GM23338 (cell line): ENCODE measurements at regions not wholly inside any gene's neighbourhood (a gene's known extent, or its start where the extent isn't known, plus 50 kb on each side); places are given as distances from the start of the nearest gene placed in this dataset.
A peak's percentile ranks its signal among the peaks of the same experiment; 100 is the strongest.

Experiments used
- ATAC-seq: fragments of 200-7000 bp; cut with Tn5 transposase; 3 replicates; pipeline ENCODE4 v1.9.1; 2020
- DNase-seq: peaks from one replicate; pipeline ENCODE4 v3.0.0-alpha.2; 2015; ENCODE audit warnings: low spot score
- H2AFZ ChIP-seq: fragments of 200-600 bp; sonication (generic); 2 replicates; pipeline ENCODE4 v1.8.0; 2016; ENCODE audit warnings: antibody characterized with exemption, mild to moderate bottlenecking, moderate library complexity
- H3F3A ChIP-seq: fragments of 200-600 bp; sonication (generic); replicated peaks from 2 replicates; pipeline ENCODE4 v1.8.0; 2017; ENCODE audit warnings: antibody characterized with exemption, mixed run types, low read depth
- H3K27ac ChIP-seq: fragments of 200-600 bp; sonication (generic); 2 replicates; pipeline ENCODE4 v1.6.1; 2016; ENCODE audit warnings: low read depth
- H3K27me3 ChIP-seq: fragments of 200-600 bp; sonication (generic); 2 replicates; pipeline ENCODE4 v1.8.0; 2016; ENCODE audit warnings: mild to moderate bottlenecking, mixed run types, moderate library complexity; ENCODE audit not compliant: insufficient read depth
- H3K36me3 ChIP-seq: fragments of 200-600 bp; sonication (generic); 2 replicates; pipeline ENCODE4 v1.8.0; 2016; ENCODE audit warnings: mild to moderate bottlenecking; ENCODE audit not compliant: insufficient read depth
- H3K4me1 ChIP-seq: fragments of 200-600 bp; sonication (generic); 2 replicates; pipeline ENCODE4 v1.8.0; 2016; ENCODE audit warnings: mild to moderate bottlenecking, moderate library complexity; ENCODE audit not compliant: insufficient read depth
- H3K4me2 ChIP-seq: fragments of 200-600 bp; sonication (generic); 2 replicates; pipeline ENCODE4 v1.7.1; 2017; ENCODE audit warnings: mixed run types
- H3K4me3 ChIP-seq: fragments of 200-600 bp; sonication (generic); 2 replicates; pipeline ENCODE4 v1.6.1; 2016; ENCODE audit warnings: mixed run types
- H3K79me2 ChIP-seq: fragments of 200-600 bp; sonication (generic); replicated peaks from 2 replicates; pipeline ENCODE4 v1.8.0; 2017; ENCODE audit warnings: mild to moderate bottlenecking; ENCODE audit not compliant: insufficient read depth
- H3K9me2 ChIP-seq: fragments of 200-600 bp; sonication (generic); 2 replicates; pipeline ENCODE4 v1.8.0; 2017; ENCODE audit not compliant: insufficient read depth
- H4K20me1 ChIP-seq: fragments of 200-600 bp; sonication (generic); replicated peaks from 2 replicates; pipeline ENCODE4 v1.8.0; 2017; ENCODE audit warnings: mild to moderate bottlenecking; ENCODE audit not compliant: insufficient read depth
- H3K27ac Mint-ChIP-seq: 2 replicates; pipeline ENCODE4 v1.8.0; 2020; ENCODE audit warnings: inconsistent platforms, mild to moderate bottlenecking, moderate library complexity, mixed read lengths
- H3K27me3 Mint-ChIP-seq: 3 replicates; pipeline ENCODE4 v1.8.0; 2022; ENCODE audit warnings: low read depth, mild to moderate bottlenecking, moderate library complexity, mixed read lengths, inconsistent platforms; ENCODE audit not compliant: insufficient read depth, poor library complexity
- H3K36me3 Mint-ChIP-seq: 3 replicates; pipeline ENCODE4 v1.8.0; 2021; ENCODE audit warnings: low read depth, mild to moderate bottlenecking, inconsistent platforms, moderate library complexity, mixed read lengths
- H3K4me1 Mint-ChIP-seq: 3 replicates; pipeline ENCODE4 v1.8.0; 2020; ENCODE audit warnings: mild to moderate bottlenecking, inconsistent platforms, mixed read lengths
- H3K4me3 Mint-ChIP-seq: 3 replicates; pipeline ENCODE4 v1.8.0; 2021; ENCODE audit warnings: moderate library complexity, mild to moderate bottlenecking, inconsistent platforms, mixed read lengths
- H3K9me3 Mint-ChIP-seq: 3 replicates; pipeline ENCODE4 v1.8.0; 2020; ENCODE audit warnings: moderate library complexity, mild to moderate bottlenecking, inconsistent platforms, mixed read lengths
- EZH2 ChIP-seq: fragments of 200-600 bp; sonication (generic); IDR thresholded peaks from one replicate; pipeline ENCODE4 v1.8.0; 2017; ENCODE audit warnings: antibody characterized with exemption, mild to moderate bottlenecking, low read depth; ENCODE audit not compliant: unreplicated experiment
- EZH2phosphoT487 ChIP-seq: fragments of 200-600 bp; sonication (generic); IDR thresholded peaks from one replicate; pipeline ENCODE4 v1.8.1; 2018; ENCODE audit warnings: antibody characterized with exemption; ENCODE audit not compliant: unreplicated experiment
- JUNB ChIP-seq: IDR thresholded peaks from one replicate; pipeline ENCODE4 v1.6.1; 2016; ENCODE audit warnings: antibody characterized with exemption; ENCODE audit not compliant: unreplicated experiment
- NANOG ChIP-seq: IDR thresholded peaks from 2 replicates; pipeline ENCODE4 v1.6.1; 2016; ENCODE audit warnings: antibody characterized with exemption, borderline replicate concordance
- REST ChIP-seq: IDR thresholded peaks from one replicate; pipeline ENCODE4 v1.6.1; 2018; ENCODE audit warnings: antibody characterized with exemption; ENCODE audit not compliant: unreplicated experiment
- STAT1 ChIP-seq: IDR thresholded peaks from one replicate; pipeline ENCODE4 v1.6.1; 2016; ENCODE audit warnings: antibody characterized with exemption; ENCODE audit not compliant: unreplicated experiment
- ZNF114 ChIP-seq: fragments of 250-450 bp; sonication (Bioruptor Pico); IDR thresholded peaks from 2 replicates; pipeline ENCODE4 v1.5.0; 2020; ENCODE audit warnings: mild to moderate bottlenecking, moderate library complexity
- ZNF331 ChIP-seq: fragments of 250-450 bp; sonication (Bioruptor Pico); IDR thresholded peaks from 2 replicates; pipeline ENCODE4 v1.5.0; 2020; ENCODE audit warnings: low read depth, mild to moderate bottlenecking, moderate library complexity
- TF ChIP-seq, protein P1 (sequence below), 2 experiments: fragments of 200-600 bp in 1 of 2; sonication (generic) in 1 of 2; conservative IDR thresholded peaks; 2 replicates each; pipeline versions ENCODE4 v1.5.1 to v1.6.1; 2016 to 2017; ENCODE audit warnings: antibody characterized with exemption in 2 of 2, low read depth in 2 of 2, mild to moderate bottlenecking in 2 of 2, moderate library complexity in 1 of 2
- TF ChIP-seq, protein P2 (sequence below): IDR thresholded peaks from 2 replicates; pipeline ENCODE4 v1.6.1; 2016; ENCODE audit warnings: antibody characterized with exemption

DNA sequence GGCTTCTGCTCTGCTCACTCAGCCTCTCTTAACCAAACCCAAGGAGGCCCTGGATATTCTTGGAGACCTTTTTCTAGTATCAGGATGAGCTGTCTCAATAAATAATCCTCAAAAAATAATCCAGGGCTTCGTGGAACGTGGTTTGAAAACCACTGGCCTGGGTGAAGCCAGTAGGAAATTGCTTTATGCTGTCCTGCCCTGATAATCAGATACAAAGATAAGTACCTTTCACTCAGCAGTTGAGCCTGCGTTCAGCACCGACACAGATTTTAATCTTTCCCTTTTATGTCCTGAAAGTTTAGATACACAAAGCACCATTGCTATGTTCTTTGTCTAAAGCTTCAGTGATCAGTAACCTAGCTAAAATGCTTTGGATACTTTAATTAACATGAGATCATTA, 460.0 kb downstream of the RFC3 start:
- Histone ChIP-seq H3K27ac (no peak overlapping the region), H3K36me3 (no peaks in the 10 kb centered on the region), H3F3A (no peaks in the 10 kb centered on the region), H3K4me3 (no peak overlapping the region), H3K79me2 (no peaks in the 10 kb centered on the region), H3K9me2 (no peaks in the 10 kb centered on the region), H3K4me1 (no peaks in the 10 kb centered on the region), H3K4me2 (no peak overlapping the region), H3K27me3 (no peaks in the 10 kb centered on the region), H4K20me1 (no peaks in the 10 kb centered on the region), H2AFZ (no peak overlapping the region)
- Mint-ChIP-seq H3K27ac (no peak overlapping the region), H3K27me3 (no peaks in the 10 kb centered on the region), H3K36me3 (no peaks in the 10 kb centered on the region), H3K9me3 (no peaks in the 10 kb centered on the region), H3K4me3 (no peak overlapping the region), H3K4me1 (no peaks in the 10 kb centered on the region)
- DNase-seq = no peak
- no peak for ATAC-seq
- no peak for TF ChIP-seq STAT1
- TF ChIP-seq, protein P1, sequence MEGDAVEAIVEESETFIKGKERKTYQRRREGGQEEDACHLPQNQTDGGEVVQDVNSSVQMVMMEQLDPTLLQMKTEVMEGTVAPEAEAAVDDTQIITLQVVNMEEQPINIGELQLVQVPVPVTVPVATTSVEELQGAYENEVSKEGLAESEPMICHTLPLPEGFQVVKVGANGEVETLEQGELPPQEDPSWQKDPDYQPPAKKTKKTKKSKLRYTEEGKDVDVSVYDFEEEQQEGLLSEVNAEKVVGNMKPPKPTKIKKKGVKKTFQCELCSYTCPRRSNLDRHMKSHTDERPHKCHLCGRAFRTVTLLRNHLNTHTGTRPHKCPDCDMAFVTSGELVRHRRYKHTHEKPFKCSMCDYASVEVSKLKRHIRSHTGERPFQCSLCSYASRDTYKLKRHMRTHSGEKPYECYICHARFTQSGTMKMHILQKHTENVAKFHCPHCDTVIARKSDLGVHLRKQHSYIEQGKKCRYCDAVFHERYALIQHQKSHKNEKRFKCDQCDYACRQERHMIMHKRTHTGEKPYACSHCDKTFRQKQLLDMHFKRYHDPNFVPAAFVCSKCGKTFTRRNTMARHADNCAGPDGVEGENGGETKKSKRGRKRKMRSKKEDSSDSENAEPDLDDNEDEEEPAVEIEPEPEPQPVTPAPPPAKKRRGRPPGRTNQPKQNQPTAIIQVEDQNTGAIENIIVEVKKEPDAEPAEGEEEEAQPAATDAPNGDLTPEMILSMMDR (conservative IDR thresholded peaks at IDR 0.05; ENCODE audit: low read depth in 2 of 2) = no peak
- TF ChIP-seq ZNF114 (CRISPR knock-in tag) = no peak
- TF ChIP-seq, protein P2, sequence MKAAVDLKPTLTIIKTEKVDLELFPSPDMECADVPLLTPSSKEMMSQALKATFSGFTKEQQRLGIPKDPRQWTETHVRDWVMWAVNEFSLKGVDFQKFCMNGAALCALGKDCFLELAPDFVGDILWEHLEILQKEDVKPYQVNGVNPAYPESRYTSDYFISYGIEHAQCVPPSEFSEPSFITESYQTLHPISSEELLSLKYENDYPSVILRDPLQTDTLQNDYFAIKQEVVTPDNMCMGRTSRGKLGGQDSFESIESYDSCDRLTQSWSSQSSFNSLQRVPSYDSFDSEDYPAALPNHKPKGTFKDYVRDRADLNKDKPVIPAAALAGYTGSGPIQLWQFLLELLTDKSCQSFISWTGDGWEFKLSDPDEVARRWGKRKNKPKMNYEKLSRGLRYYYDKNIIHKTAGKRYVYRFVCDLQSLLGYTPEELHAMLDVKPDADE = no peak
- TF ChIP-seq EZH2 = no peak

DNA sequence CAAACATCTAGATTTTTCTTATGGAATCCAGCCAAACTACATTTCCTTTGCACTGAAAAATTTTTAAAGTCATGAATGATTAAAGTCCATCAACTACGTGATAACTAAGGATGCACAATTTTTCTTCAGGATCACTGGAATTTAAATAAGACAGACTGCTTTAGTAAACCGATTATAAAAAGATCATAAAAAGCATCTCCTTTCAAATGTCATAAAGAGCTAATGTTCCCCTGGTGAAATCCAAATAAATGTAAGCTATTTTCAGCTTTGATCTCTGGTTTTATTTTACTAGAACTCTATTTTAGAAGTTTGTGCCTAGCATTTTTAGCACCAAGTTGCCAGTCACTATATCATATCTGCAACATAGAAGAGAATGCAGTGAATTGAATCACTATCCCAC, 460.8 kb downstream of the RFC3 start:
- Mint-ChIP-seq H3K27ac (no peak overlapping the region), H3K4me3 (no peak overlapping the region), H3K27me3 (no peaks in the 10 kb centered on the region), H3K9me3 (peaks cover 3% of the 10 kb centered on the region; the same call in 2 of the 3 replicates), H3K36me3 (peaks cover 1% of the 10 kb centered on the region; the same call in 1 of the 3 replicates), H3K4me1 (no peaks in the 10 kb centered on the region)
- no peaks in the 10 kb centered on the region for H3K9me2 ChIP-seq
- no peaks in the 10 kb centered on the region for H3K4me1 ChIP-seq
- TF ChIP-seq ZNF331 (CRISPR knock-in tag) = no peak
- H3K4me2 ChIP-seq = no peak overlapping the region
- H3K4me3 ChIP-seq = no peak overlapping the region
- H3K27me3 ChIP-seq = no peaks in the 10 kb centered on the region
- DNase-seq (no peak), ATAC-seq (no peak)
- H2AFZ ChIP-seq = no peak overlapping the region
- no peaks in the 10 kb centered on the region for H3K79me2 ChIP-seq
- H3F3A ChIP-seq = no peaks in the 10 kb centered on the region
- no peaks in the 10 kb centered on the region for H3K36me3 ChIP-seq
- no peaks in the 10 kb centered on the region for H4K20me1 ChIP-seq
- H3K27ac ChIP-seq = no peak overlapping the region

DNA sequence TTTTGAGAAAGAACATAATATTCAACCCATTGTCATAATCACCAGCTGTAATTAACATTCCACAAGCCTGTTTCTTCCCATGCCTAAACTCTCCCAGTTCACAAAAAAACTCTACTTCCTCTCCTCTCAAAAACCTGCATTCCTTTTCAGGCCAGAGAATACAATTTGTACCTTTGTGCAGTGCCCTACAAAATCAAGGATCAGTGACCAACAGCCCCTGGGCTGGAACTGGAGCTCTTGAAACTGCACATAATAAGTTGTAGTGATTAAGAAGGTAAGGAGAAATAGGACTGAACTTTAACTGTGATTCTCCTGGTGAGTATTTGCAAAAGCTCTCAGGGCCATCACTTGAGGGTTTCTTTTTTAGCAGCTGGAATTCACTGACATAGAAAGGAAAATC, 472.7 kb downstream of the RFC3 start:
- no peak overlapping the region for H3K4me3 Mint-ChIP-seq
- H3K9me3 Mint-ChIP-seq = no peaks in the 10 kb centered on the region
- H3K27ac Mint-ChIP-seq = no peak overlapping the region
- H3K4me2 ChIP-seq = no peak overlapping the region
- no peaks in the 10 kb centered on the region for H3K27me3 ChIP-seq
- no peaks in the 10 kb centered on the region for H3K79me2 ChIP-seq
- no peaks in the 10 kb centered on the region for H3K36me3 Mint-ChIP-seq
- no peaks in the 10 kb centered on the region for H3K27me3 Mint-ChIP-seq
- no peak overlapping the region for H3K4me3 ChIP-seq
- no peaks in the 10 kb centered on the region for H3K4me1 ChIP-seq
- H3K9me2 ChIP-seq = peaks cover 8% of the 10 kb centered on the region; the same call in 1 of the 2 replicates
- H2AFZ ChIP-seq = 0 out of 2 replicates have a peak overlapping the region, but pooled peaks have one; percentile 43
- no peaks in the 10 kb centered on the region for H3K36me3 ChIP-seq
- DNase-seq (no peak), ATAC-seq (no peak)
- H4K20me1 ChIP-seq = no peaks in the 10 kb centered on the region
- H3K27ac ChIP-seq = no peak overlapping the region
- no peaks in the 10 kb centered on the region for H3F3A ChIP-seq
- H3K4me1 Mint-ChIP-seq = peaks cover 6% of the 10 kb centered on the region; the same call in 2 of the 3 replicates
- no peak for TF ChIP-seq JUNB
- TF ChIP-seq, protein P1 (conservative IDR thresholded peaks at IDR 0.05; ENCODE audit: low read depth in 2 of 2) = no peak
- TF ChIP-seq REST = no peak
- TF ChIP-seq EZH2 = no peak
- TF ChIP-seq EZH2phosphoT487 = no peak
- TF ChIP-seq NANOG = no peak
- TF ChIP-seq ZNF331 (CRISPR knock-in tag) = no peak
